A673 (cell line): ENCODE measurements at regions not wholly inside any gene's neighbourhood (a gene's known extent, or its start where the extent isn't known, plus 50 kb on each side); places are given as distances from the start of the nearest gene placed in this dataset.

Source experiments
- BruUV-seq: library from RNA; stranded (reverse); fragments of 400-500 nt; replicated peaks from 2 replicates; lab custom pipeline; 2021; lab: Mats Ljungman, UMichigan
- CTCF ChIA-PET: fragments of 300-600 bp; sonication (Branson Sonifier 250); formaldehyde crosslinking; loops from one replicate; lab custom pipeline; 2022; ENCODE audit warnings: antibody characterized with exemption; lab: Charles Lee
- POLR2A ChIA-PET: fragments of 300-600 bp; sonication (Branson Sonifier 250); formaldehyde crosslinking; loops from one replicate; lab custom pipeline; 2022; ENCODE audit warnings: antibody characterized with exemption; ENCODE audit not compliant: low non-redundant PET; lab: Charles Lee
- DNase-seq: peaks from one replicate; pipeline ENCODE4 v3.0.0-alpha.2; 2015; ENCODE audit warnings: low spot score
- H3K27ac ChIP-seq: fragments of 200-600 bp; sonication (generic); 2 replicates; pipeline ENCODE4 v1.5.1; 2016; ENCODE audit warnings: mixed run types, low read depth, mild to moderate bottlenecking, mixed read lengths, antibody characterized with exemption, low read length; ENCODE audit not compliant: poor library complexity, severe bottlenecking
- H3K27me3 ChIP-seq: fragments of 200-600 bp; sonication (generic); replicated peaks from 2 replicates; pipeline ENCODE4 v1.6.1; 2017; ENCODE audit warnings: mixed run types, low read depth, mild to moderate bottlenecking, mixed read lengths, antibody characterized with exemption, low read length; ENCODE audit not compliant: insufficient read depth, poor library complexity
- H3K36me3 ChIP-seq: fragments of 200-600 bp; sonication (generic); 2 replicates; pipeline ENCODE4 v1.6.1; 2016; ENCODE audit warnings: mixed run types, mild to moderate bottlenecking, mixed read lengths, antibody characterized with exemption, low read length; ENCODE audit not compliant: insufficient read depth, poor library complexity, severe bottlenecking
- H3K4me1 ChIP-seq: fragments of 200-600 bp; sonication (generic); 2 replicates; pipeline ENCODE4 v1.6.1; 2017; ENCODE audit warnings: mixed run types, mild to moderate bottlenecking, mixed read lengths, antibody characterized with exemption, low read length; ENCODE audit not compliant: insufficient read depth, poor library complexity, severe bottlenecking
- H3K4me3 ChIP-seq: fragments of 200-600 bp; sonication (generic); 2 replicates; pipeline ENCODE4 v1.5.1; 2016; ENCODE audit warnings: low read depth, mixed run types, mild to moderate bottlenecking, mixed read lengths, low read length; ENCODE audit not compliant: poor library complexity, severe bottlenecking
- H3K9me3 ChIP-seq: fragments of 200-600 bp; sonication (generic); 2 replicates; pipeline ENCODE4 v1.6.1; 2016; ENCODE audit warnings: mixed run types, low read depth, mild to moderate bottlenecking, mixed read lengths, antibody characterized with exemption, low read length; ENCODE audit not compliant: poor library complexity, severe bottlenecking
- CTCF ChIP-seq: fragments of 300-800, 200-600 bp; sonication (generic); conservative IDR thresholded peaks from 2 replicates; pipeline ENCODE4 v1.5.1; 2017; ENCODE audit warnings: low read depth, mild to moderate bottlenecking, antibody characterized with exemption, low read length, moderate library complexity, mixed read lengths
- EZH2 ChIP-seq: fragments of 200-600 bp; sonication (generic); IDR thresholded peaks from 2 replicates; pipeline ENCODE4 v1.6.1; 2017; ENCODE audit warnings: borderline replicate concordance, low read depth, mild to moderate bottlenecking, mixed read lengths, antibody characterized with exemption, low read length; ENCODE audit not compliant: poor library complexity, severe bottlenecking
- intact Hi-C: fragments of 100-400 bp; cut with micrococcal nuclease; formaldehyde crosslinking; loops from one replicate; pipeline ENCODE4 v1.10.0; 2022; ENCODE audit not compliant: unreplicated experiment

- ChIA-PET CTCF (no interaction called here), POLR2A (no interaction called here)
- no peaks in the 10 kb centered on the region for H3K36me3 ChIP-seq
Observed at GRCh38 chr5:24294333-24294732, 350.4 kb downstream of the CDH10 start.

GRCh38 chr5:24314106-24314505, 330.7 kb downstream of the CDH10 start:
- BruUV-seq = no TSS peak
- ChIA-PET CTCF (no interaction called here), POLR2A (no interaction called here)
- Histone ChIP-seq H3K27ac (no peak overlapping the region), H3K4me1 (no peaks in the 10 kb centered on the region), H3K9me3 (no peaks in the 10 kb centered on the region), H3K27me3 (no peaks in the 10 kb centered on the region), H3K4me3 (no peak overlapping the region), H3K36me3 (no peaks in the 10 kb centered on the region)
- intact Hi-C loops = no loop called here
- no peak for DNase-seq
- TF ChIP-seq EZH2 = no peak
- no peak for TF ChIP-seq CTCF

More at GRCh38 chr5:24294333-24294732, 350.4 kb downstream of the CDH10 start:
- H3K27ac ChIP-seq = no peak overlapping the region
- H3K9me3 ChIP-seq = no peaks in the 10 kb centered on the region
- TF ChIP-seq EZH2 (no peak), CTCF (no peak)
- H3K4me3 ChIP-seq = no peak overlapping the region
- no peak for DNase-seq
- BruUV-seq = no TSS peak
- no peaks in the 10 kb centered on the region for H3K4me1 ChIP-seq
- intact Hi-C loops = no loop called here
- H3K27me3 ChIP-seq = no peaks in the 10 kb centered on the region

GRCh38 chr5:24320643-24321042, 324.1 kb downstream of the CDH10 start:
- intact Hi-C loops = no loop called here
- TF ChIP-seq CTCF (no peak), EZH2 (no peak)
- H3K27me3 ChIP-seq = no peaks in the 10 kb centered on the region

More at GRCh38 chr5:24320643-24321042, 324.1 kb downstream of the CDH10 start:
- ChIA-PET POLR2A (no interaction called here), CTCF (no interaction called here)
- no peak for DNase-seq
- Histone ChIP-seq H3K9me3 (no peaks in the 10 kb centered on the region), H3K36me3 (no peaks in the 10 kb centered on the region), H3K4me3 (no peak overlapping the region), H3K4me1 (no peaks in the 10 kb centered on the region), H3K27ac (no peak overlapping the region)
- BruUV-seq = no TSS peak
